ENCODE measurements at regions not wholly inside any gene's neighbourhood (a gene's known extent, or its start where the extent isn't known, plus 50 kb on each side); places are given as distances from the start of the nearest gene placed in this dataset.

DNA sequence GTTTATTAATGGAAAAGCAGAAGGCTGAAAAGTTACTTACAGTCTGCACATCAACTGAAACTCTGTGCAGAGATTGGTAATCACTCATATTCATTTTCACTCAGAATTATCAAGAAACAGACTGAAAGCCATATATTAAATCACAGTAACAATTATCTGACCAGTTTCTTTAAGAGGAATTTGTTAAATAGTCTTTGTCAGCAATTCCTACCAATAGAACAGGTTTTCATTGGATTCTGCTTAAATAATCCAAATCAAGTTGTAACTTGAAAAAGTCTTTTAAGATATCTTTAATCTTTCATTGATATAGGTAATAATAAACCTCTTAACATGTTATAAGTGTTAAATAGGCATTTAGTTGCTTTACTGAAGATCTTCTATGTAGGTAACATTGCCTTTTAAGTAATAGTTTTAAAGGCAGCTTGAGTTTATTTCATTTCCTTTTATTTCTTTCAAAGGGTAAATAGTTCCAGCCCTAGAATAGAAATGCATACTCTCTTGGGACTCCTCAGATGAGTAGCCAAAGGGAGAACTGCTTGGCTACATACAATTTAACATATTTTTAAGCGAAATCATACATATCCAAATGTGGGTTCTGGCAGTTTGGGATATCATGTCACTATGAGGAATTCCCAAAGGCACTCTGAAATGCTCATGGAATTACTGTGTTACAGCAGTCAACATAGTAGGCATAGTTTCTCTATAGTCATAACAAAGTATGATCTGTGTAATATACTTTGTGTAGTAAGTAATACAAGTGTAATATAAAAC is 326.0 kb upstream of the SPRY2 start:
- no peaks in the 10 kb centered on the region for H3K79me2 ChIP-seq (ENCODE audit: insufficient read depth, low read length)
- no peak for DNase-seq (ENCODE audit: insufficient read length, low spot score, missing footprints)

DNA sequence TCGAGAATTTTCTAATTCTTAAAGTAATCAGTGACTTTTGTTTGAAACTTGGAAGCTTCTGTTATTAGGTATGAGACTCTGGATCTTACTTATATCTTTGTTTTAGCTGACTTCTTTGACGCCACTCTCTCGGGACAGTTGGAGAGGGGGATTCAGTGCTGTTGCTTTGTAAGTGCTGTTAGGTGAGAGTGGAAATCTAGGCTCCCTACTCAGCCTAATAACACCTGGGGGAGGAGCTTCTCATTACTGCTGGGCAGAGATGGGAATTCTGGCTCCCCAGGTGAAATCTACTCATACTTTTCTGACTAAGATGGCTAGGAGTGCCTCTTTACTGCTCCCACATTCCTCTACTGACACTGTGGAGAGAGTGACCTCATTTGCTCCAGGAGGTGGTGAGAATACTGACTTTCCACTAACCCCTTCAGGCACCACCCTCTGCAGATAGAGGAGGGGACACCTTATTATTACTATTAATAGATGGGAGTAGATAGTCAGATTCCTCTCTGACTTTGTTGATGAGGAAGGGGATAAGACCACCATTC is 324.9 kb upstream of the SPRY2 start:
- no peaks in the 10 kb centered on the region for H3K27me3 ChIP-seq (ENCODE audit: insufficient read depth, low read length)
- no peaks in the 10 kb centered on the region for H3K4me1 ChIP-seq (ENCODE audit: insufficient read depth, low read length)
- no peaks in the 10 kb centered on the region for H4K20me1 ChIP-seq (ENCODE audit: insufficient read depth, low read length)
- H3K9me3 ChIP-seq (ENCODE audit: low read depth, low read length): peaks cover 6% of the 10 kb centered on the region
- no peaks in the 10 kb centered on the region for H3K79me2 ChIP-seq (ENCODE audit: insufficient read depth, low read length)
- H3K4me2 ChIP-seq (ENCODE audit: insufficient read depth, low read length): no peak overlapping the region
- no peak overlapping the region for H2AFZ ChIP-seq (ENCODE audit: low read length)
- H3K36me3 ChIP-seq (ENCODE audit: insufficient read depth, low read length): no peaks in the 10 kb centered on the region
- no peak overlapping the region for H3K4me3 ChIP-seq (ENCODE audit: insufficient read depth, low read length)
- TF ChIP-seq, protein P1, sequence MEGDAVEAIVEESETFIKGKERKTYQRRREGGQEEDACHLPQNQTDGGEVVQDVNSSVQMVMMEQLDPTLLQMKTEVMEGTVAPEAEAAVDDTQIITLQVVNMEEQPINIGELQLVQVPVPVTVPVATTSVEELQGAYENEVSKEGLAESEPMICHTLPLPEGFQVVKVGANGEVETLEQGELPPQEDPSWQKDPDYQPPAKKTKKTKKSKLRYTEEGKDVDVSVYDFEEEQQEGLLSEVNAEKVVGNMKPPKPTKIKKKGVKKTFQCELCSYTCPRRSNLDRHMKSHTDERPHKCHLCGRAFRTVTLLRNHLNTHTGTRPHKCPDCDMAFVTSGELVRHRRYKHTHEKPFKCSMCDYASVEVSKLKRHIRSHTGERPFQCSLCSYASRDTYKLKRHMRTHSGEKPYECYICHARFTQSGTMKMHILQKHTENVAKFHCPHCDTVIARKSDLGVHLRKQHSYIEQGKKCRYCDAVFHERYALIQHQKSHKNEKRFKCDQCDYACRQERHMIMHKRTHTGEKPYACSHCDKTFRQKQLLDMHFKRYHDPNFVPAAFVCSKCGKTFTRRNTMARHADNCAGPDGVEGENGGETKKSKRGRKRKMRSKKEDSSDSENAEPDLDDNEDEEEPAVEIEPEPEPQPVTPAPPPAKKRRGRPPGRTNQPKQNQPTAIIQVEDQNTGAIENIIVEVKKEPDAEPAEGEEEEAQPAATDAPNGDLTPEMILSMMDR (IDR thresholded peaks at IDR 0.05; ENCODE audit: extremely low read depth, low read depth, low read length): no peak
- DNase-seq (ENCODE audit: insufficient read length, low spot score, missing footprints): no peak
- H3K27ac ChIP-seq (ENCODE audit: low read depth, low read length): no peak overlapping the region

More for the DNA sequence above, 326.0 kb upstream of the SPRY2 start:
- Histone ChIP-seq H3K36me3 (ENCODE audit: insufficient read depth, low read length) (no peaks in the 10 kb centered on the region), H3K4me2 (ENCODE audit: insufficient read depth, low read length) (no peak overlapping the region), H3K9me3 (ENCODE audit: low read depth, low read length) (peaks cover 6% of the 10 kb centered on the region), H3K27ac (ENCODE audit: low read depth, low read length) (no peak overlapping the region), H3K4me3 (ENCODE audit: insufficient read depth, low read length) (no peak overlapping the region), H3K27me3 (ENCODE audit: insufficient read depth, low read length) (no peaks in the 10 kb centered on the region), H4K20me1 (ENCODE audit: insufficient read depth, low read length) (no peaks in the 10 kb centered on the region), H2AFZ (ENCODE audit: low read length) (no peak overlapping the region), H3K4me1 (ENCODE audit: insufficient read depth, low read length) (no peaks in the 10 kb centered on the region)
- TF ChIP-seq, protein P1 (IDR thresholded peaks at IDR 0.05; ENCODE audit: extremely low read depth, low read depth, low read length): no peak

DNA sequence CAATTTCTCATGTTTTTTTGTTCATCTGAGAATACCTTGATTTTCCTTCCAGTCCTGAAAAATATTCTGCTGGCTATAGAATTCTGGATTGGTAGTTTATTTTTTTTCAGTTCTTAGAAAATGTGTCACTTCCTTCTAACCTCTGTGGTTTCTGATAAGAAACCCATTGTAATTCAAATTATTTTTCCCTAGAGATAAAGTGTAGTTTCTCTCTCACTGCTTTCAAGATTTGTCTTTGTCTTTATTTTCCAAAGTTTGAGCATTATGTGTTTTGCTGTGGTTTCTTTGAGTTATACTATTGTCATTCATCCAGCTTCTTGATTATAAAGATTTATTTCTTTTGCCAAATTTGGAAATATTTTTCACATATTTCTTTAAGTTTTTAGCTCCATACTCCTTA is 324.0 kb upstream of the SPRY2 start:
- Histone ChIP-seq H3K9me3 (ENCODE audit: low read depth, low read length) (peaks cover 6% of the 10 kb centered on the region), H3K4me1 (ENCODE audit: insufficient read depth, low read length) (no peaks in the 10 kb centered on the region), H4K20me1 (ENCODE audit: insufficient read depth, low read length) (no peaks in the 10 kb centered on the region), H3K36me3 (ENCODE audit: insufficient read depth, low read length) (no peaks in the 10 kb centered on the region), H3K27ac (ENCODE audit: low read depth, low read length) (no peak overlapping the region), H3K4me2 (ENCODE audit: insufficient read depth, low read length) (no peak overlapping the region), H2AFZ (ENCODE audit: low read length) (no peak overlapping the region), H3K4me3 (ENCODE audit: insufficient read depth, low read length) (no peak overlapping the region), H3K79me2 (ENCODE audit: insufficient read depth, low read length) (no peaks in the 10 kb centered on the region), H3K27me3 (ENCODE audit: insufficient read depth, low read length) (no peaks in the 10 kb centered on the region)
- no peak for DNase-seq (ENCODE audit: insufficient read length, low spot score, missing footprints)
- TF ChIP-seq, protein P1 (IDR thresholded peaks at IDR 0.05; ENCODE audit: extremely low read depth, low read depth, low read length): no peak

DNA sequence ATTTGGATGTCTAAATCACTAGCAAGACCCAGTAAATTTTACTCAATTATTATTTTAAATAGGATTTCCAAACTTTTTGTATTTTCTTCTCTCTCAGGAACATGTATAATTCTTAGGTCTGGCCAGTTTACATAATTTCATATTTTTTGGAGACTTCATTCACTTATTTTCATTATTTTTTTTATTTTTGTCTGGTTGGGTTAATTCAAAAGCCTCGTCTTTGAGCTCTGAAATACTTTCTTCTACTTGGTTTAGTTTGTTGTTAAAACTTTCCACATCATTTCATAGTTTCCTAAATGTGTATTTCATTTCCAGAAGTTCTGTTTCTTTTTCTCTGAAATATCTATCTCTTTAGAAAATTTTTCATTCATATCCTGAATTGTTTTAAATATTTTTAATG is 322.9 kb upstream of the SPRY2 start:
- no peak overlapping the region for H2AFZ ChIP-seq (ENCODE audit: low read length)
- no peaks in the 10 kb centered on the region for H4K20me1 ChIP-seq (ENCODE audit: insufficient read depth, low read length)
- no peaks in the 10 kb centered on the region for H3K4me1 ChIP-seq (ENCODE audit: insufficient read depth, low read length)
- H3K27me3 ChIP-seq (ENCODE audit: insufficient read depth, low read length): no peaks in the 10 kb centered on the region
- no peaks in the 10 kb centered on the region for H3K36me3 ChIP-seq (ENCODE audit: insufficient read depth, low read length)
- no peak overlapping the region for H3K27ac ChIP-seq (ENCODE audit: low read depth, low read length)
- no peak overlapping the region for H3K4me2 ChIP-seq (ENCODE audit: insufficient read depth, low read length)
- DNase-seq (ENCODE audit: insufficient read length, low spot score, missing footprints): no peak
- H3K9me3 ChIP-seq (ENCODE audit: low read depth, low read length): peaks cover 4% of the 10 kb centered on the region
- H3K79me2 ChIP-seq (ENCODE audit: insufficient read depth, low read length): no peaks in the 10 kb centered on the region
- TF ChIP-seq, protein P1 (IDR thresholded peaks at IDR 0.05; ENCODE audit: extremely low read depth, low read depth, low read length): no peak
- H3K4me3 ChIP-seq (ENCODE audit: insufficient read depth, low read length): no peak overlapping the region

All from osteoblast (primary cell).